ENCODE measurements at regions not wholly inside any gene's neighbourhood (a gene's known extent, or its start where the extent isn't known, plus 50 kb on each side); places are given as distances from the start of the nearest gene placed in this dataset.

- no peak for TF ChIP-seq AKNA (CRISPR knock-in tag; IDR thresholded peaks at IDR 0.05; ENCODE audit: borderline replicate concordance)
Measured at GRCh38 chr9:107929443-107929842, 439.9 kb upstream of the KLF4 start (continued).

- DNase-seq (ENCODE audit: low spot score) (no peak), FAIRE-seq (no peak), ATAC-seq (no peak)
- CTCF ChIA-PET (ENCODE audit: low intra/inter-chr PET ratio, low total read pairs): no interaction called here
- POLR2A ChIA-PET: no interaction called here
- no peaks in the 10 kb centered on the region for H3K27me3 ChIP-seq (ENCODE audit: control insufficient read depth in 1 of 2, insufficient read depth in 2 of 2, low read length in 2 of 2)
- no peak overlapping the region for H3K27ac ChIP-seq (ENCODE audit: extremely low read length, insufficient read depth, low read length)
- H3K4me2 ChIP-seq (ENCODE audit: low read depth, low read length): no peak overlapping the region
- in situ Hi-C loops (cut with HindIII; ENCODE audit: extremely low pct_ligation_motif_present, low pct_unique_long_range_greater_than_20kb) (no loop called here), intact Hi-C loops (cut with micrococcal nuclease; ENCODE audit: unreplicated experiment) (no loop called here)
- H2AFZ ChIP-seq (ENCODE audit: low read length): no peak overlapping the region
- H3K9ac ChIP-seq (ENCODE audit: insufficient read depth, low read depth, low read length): no peak overlapping the region
- no TSS peak for BruUV-seq (replicated peaks)
- H3K9me3 ChIP-seq (ENCODE audit: low read length): no peaks in the 10 kb centered on the region
- 58% methylated on average over 6 of the region's 6 CpGs for WGBS (ENCODE audit: low lambda C conversion rate)
- no peaks in the 10 kb centered on the region for H3K79me2 ChIP-seq (ENCODE audit: insufficient read depth, low read length)
- H4K20me1 ChIP-seq (ENCODE audit: insufficient read depth, low read length): no peaks in the 10 kb centered on the region
- no peaks in the 10 kb centered on the region for H3K36me3 ChIP-seq (replicated peaks in 1 of 2; ENCODE audit: control insufficient read depth in 1 of 2, insufficient read depth in 2 of 2, low read length in 2 of 2)
- H3K4me1 ChIP-seq (ENCODE audit: insufficient read depth, low read length): no peaks in the 10 kb centered on the region
- H3K4me3 ChIP-seq (replicated peaks in 1 of 3; ENCODE audit: insufficient read depth in 1 of 3, low read depth in 2 of 3, low read length in 3 of 3): no peak overlapping the region
- no peak for TF ChIP-seq NONO (IDR thresholded peaks at IDR 0.05)
- no peak for TF ChIP-seq NONO (CRISPR knock-in tag; conservative IDR thresholded peaks at IDR 0.05)
- TF ChIP-seq DZIP1 (CRISPR knock-in tag; IDR thresholded peaks at IDR 0.05): no peak
- TF ChIP-seq ZHX1 (CRISPR knock-in tag; IDR thresholded peaks at IDR 0.05; ENCODE audit: low read depth): no peak
- no peak for TF ChIP-seq PCBP1 (IDR thresholded peaks at IDR 0.05; ENCODE audit: borderline replicate concordance, low read depth, low read length)
- no peak for TF ChIP-seq ZNF18 (CRISPR knock-in tag; IDR thresholded peaks at IDR 0.05; ENCODE audit: insufficient replicate concordance)
- TF ChIP-seq ZFAT (CRISPR knock-in tag; conservative IDR thresholded peaks at IDR 0.05): no peak
- no peak for TF ChIP-seq ZFP36L2 (CRISPR knock-in tag; IDR thresholded peaks at IDR 0.05)
- no peak for TF ChIP-seq HOXA7 (CRISPR knock-in tag; IDR thresholded peaks at IDR 0.05)
Measured at GRCh38 chr9:107928701-107929371, 439.3 kb upstream of the KLF4 start.

Data from HepG2 (cell line).